OCI-LY7 (cell line): ENCODE measurements at regions not wholly inside any gene's neighbourhood (a gene's known extent, or its start where the extent isn't known, plus 50 kb on each side); places are given as distances from the start of the nearest gene placed in this dataset.

ENCODE experiments used
- EZH2phosphoT487 ChIP-seq: fragments of 200-600 bp; sonication (generic); IDR thresholded peaks from 2 replicates; pipeline ENCODE4 v1.6.1; 2018; ENCODE audit warnings: low read depth, borderline replicate concordance, mild to moderate bottlenecking, mixed run types, antibody characterized with exemption, low read length, moderate library complexity, mixed read lengths
- TF ChIP-seq, protein P1 (sequence below): fragments of 200-600 bp; sonication (generic); conservative IDR thresholded peaks from 2 replicates; pipeline ENCODE4 v1.5.1; 2014; ENCODE audit warnings: mild to moderate bottlenecking, antibody characterized with exemption, low read length, moderate library complexity, mixed read lengths

DNA sequence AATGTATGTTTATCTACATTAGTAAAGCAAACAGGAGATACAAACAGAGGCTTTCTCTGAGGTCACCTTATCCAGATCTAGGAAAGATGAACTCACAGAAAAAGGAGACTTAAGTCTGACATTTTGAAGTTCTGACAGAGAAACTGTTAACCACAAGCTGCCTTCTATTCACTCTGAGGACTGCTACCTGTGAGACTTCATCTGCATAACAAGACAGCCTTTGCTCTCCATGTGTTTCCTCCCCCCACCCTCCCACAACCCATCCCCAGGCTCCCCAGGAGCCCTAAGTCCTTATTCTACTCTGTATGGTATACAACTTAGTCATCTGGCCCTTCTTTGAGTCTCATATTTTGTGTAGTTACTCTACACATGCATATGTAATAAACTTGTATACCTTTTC, 699.0 kb downstream of the FGF9 start:
- TF ChIP-seq, protein P1, sequence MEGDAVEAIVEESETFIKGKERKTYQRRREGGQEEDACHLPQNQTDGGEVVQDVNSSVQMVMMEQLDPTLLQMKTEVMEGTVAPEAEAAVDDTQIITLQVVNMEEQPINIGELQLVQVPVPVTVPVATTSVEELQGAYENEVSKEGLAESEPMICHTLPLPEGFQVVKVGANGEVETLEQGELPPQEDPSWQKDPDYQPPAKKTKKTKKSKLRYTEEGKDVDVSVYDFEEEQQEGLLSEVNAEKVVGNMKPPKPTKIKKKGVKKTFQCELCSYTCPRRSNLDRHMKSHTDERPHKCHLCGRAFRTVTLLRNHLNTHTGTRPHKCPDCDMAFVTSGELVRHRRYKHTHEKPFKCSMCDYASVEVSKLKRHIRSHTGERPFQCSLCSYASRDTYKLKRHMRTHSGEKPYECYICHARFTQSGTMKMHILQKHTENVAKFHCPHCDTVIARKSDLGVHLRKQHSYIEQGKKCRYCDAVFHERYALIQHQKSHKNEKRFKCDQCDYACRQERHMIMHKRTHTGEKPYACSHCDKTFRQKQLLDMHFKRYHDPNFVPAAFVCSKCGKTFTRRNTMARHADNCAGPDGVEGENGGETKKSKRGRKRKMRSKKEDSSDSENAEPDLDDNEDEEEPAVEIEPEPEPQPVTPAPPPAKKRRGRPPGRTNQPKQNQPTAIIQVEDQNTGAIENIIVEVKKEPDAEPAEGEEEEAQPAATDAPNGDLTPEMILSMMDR = no peak
- no peak for TF ChIP-seq EZH2phosphoT487
